NOMO-1 treated with DMSO at 0.1 percent for 48 hours (cell line): ENCODE measurements at regions not wholly inside any gene's neighbourhood (a gene's known extent, or its start where the extent isn't known, plus 50 kb on each side); places are given as distances from the start of the nearest gene placed in this dataset.

Experiments used
- DNase-seq: peaks from one replicate; lab custom pipeline; 2025; ENCODE audit not compliant: unreplicated experiment; lab: John Stamatoyannopoulos, UW

- no peak for DNase-seq
Observed at GRCh38 chr22:46053563-46054090, 76.7 kb upstream of the WNT7B start.

GRCh38 chr22:46054091-46055073 lies 77.4 kb upstream of the WNT7B start:
- no peak for DNase-seq

GRCh38 chr22:46055181-46055875 lies 78.4 kb upstream of the WNT7B start:
- DNase-seq = no peak

- no peak for DNase-seq
Observed at GRCh38 chr22:46055911-46056545, 79.1 kb upstream of the WNT7B start.

- DNase-seq = no peak
Observed at GRCh38 chr22:46056546-46057245, 79.7 kb upstream of the WNT7B start.

- no peak for DNase-seq
Observed at GRCh38 chr22:46057246-46058090, 80.5 kb upstream of the WNT7B start.

GRCh38 chr22:46058091-46058420 lies 81.1 kb upstream of the WNT7B start:
- peak; percentile 95 for DNase-seq

GRCh38 chr22:46058591-46059519 lies 81.9 kb upstream of the WNT7B start:
- no peak for DNase-seq

GRCh38 chr22:46060292-46061123 lies 83.5 kb upstream of the WNT7B start:
- no peak for DNase-seq

GRCh38 chr22:46061124-46061500 lies 84.2 kb upstream of the WNT7B start:
- DNase-seq = no peak

GRCh38 chr22:46061501-46062231 lies 84.7 kb upstream of the WNT7B start:
- DNase-seq = no peak

- no peak for DNase-seq
Observed at GRCh38 chr22:46062232-46062615, 85.3 kb upstream of the WNT7B start.

- no peak for DNase-seq
Observed at GRCh38 chr22:46062971-46063631, 86.1 kb upstream of the WNT7B start.

GRCh38 chr22:46063846-46064227 lies 86.5 kb upstream of the PPARA start:
- no peak for DNase-seq

- DNase-seq = no peak
Observed at GRCh38 chr22:46064228-46064965, 85.9 kb upstream of the PPARA start.

GRCh38 chr22:46064966-46065666 lies 85.2 kb upstream of the PPARA start:
- no peak for DNase-seq
